ENCODE measurements at regions not wholly inside any gene's neighbourhood (a gene's known extent, or its start where the extent isn't known, plus 50 kb on each side); places are given as distances from the start of the nearest gene placed in this dataset.

- no peak for DNase-seq (ENCODE audit: low read depth, low spot score)
- CTCF ChIA-PET: no interaction called here
Observed at GRCh38 chr3:1002010-1002409, 90.8 kb upstream of the CNTN6 start.

GRCh38 chr3:1007866-1008265 is 85.0 kb upstream of the CNTN6 start:
- ChIA-PET CTCF (no interaction called here), POLR2A (no interaction called here)
- no peak for DNase-seq (ENCODE audit: low read depth, low spot score)
- Histone ChIP-seq H3K27me3 (ENCODE audit: control insufficient read depth, insufficient read depth, low read length) (no peaks in the 10 kb centered on the region), H3K4me3 (ENCODE audit: low read depth, low read length) (no peak overlapping the region), H3K27ac (ENCODE audit: low read depth, low read length) (no peak overlapping the region), H3K9me3 (ENCODE audit: control insufficient read depth, insufficient read depth, low read length) (peaks cover 10% of the 10 kb centered on the region)
- TF ChIP-seq CTCF (IDR thresholded peaks at IDR 0.05; ENCODE audit: low read depth, low read length): no peak

More at GRCh38 chr3:1002010-1002409, 90.8 kb upstream of the CNTN6 start:
- POLR2A ChIA-PET: no interaction called here
- Histone ChIP-seq H3K4me3 (ENCODE audit: low read depth, low read length) (no peak overlapping the region), H3K9me3 (ENCODE audit: control insufficient read depth, insufficient read depth, low read length) (peaks cover 6% of the 10 kb centered on the region; the same call in 1 of the 2 replicates), H3K27ac (ENCODE audit: low read depth, low read length) (no peak overlapping the region), H3K27me3 (ENCODE audit: control insufficient read depth, insufficient read depth, low read length) (no peaks in the 10 kb centered on the region)
- TF ChIP-seq CTCF (IDR thresholded peaks at IDR 0.05; ENCODE audit: low read depth, low read length): no peak

GRCh38 chr3:1010228-1010627 is 82.6 kb upstream of the CNTN6 start:
- POLR2A ChIA-PET: no interaction called here
- no peak for DNase-seq (ENCODE audit: low read depth, low spot score)

GRCh38 chr3:1015826-1016225 is 77.0 kb upstream of the CNTN6 start:
- POLR2A ChIA-PET: no interaction called here
- DNase-seq (ENCODE audit: low read depth, low spot score): no peak
- CTCF ChIA-PET: no interaction called here
- Histone ChIP-seq H3K27me3 (ENCODE audit: control insufficient read depth, insufficient read depth, low read length) (no peaks in the 10 kb centered on the region), H3K27ac (ENCODE audit: low read depth, low read length) (no peak overlapping the region), H3K9me3 (ENCODE audit: control insufficient read depth, insufficient read depth, low read length) (peaks cover 9% of the 10 kb centered on the region), H3K4me3 (ENCODE audit: low read depth, low read length) (no peak overlapping the region)
- TF ChIP-seq CTCF (IDR thresholded peaks at IDR 0.05; ENCODE audit: low read depth, low read length): no peak

More at GRCh38 chr3:1010228-1010627, 82.6 kb upstream of the CNTN6 start:
- Histone ChIP-seq H3K27me3 (ENCODE audit: control insufficient read depth, insufficient read depth, low read length) (no peaks in the 10 kb centered on the region), H3K4me3 (ENCODE audit: low read depth, low read length) (no peak overlapping the region), H3K27ac (ENCODE audit: low read depth, low read length) (no peak overlapping the region), H3K9me3 (ENCODE audit: control insufficient read depth, insufficient read depth, low read length) (peaks cover 6% of the 10 kb centered on the region)
- CTCF ChIA-PET: no interaction called here
- no peak for TF ChIP-seq CTCF (IDR thresholded peaks at IDR 0.05; ENCODE audit: low read depth, low read length)

- DNase-seq (ENCODE audit: low read depth, low spot score): no peak
- POLR2A ChIA-PET: no interaction called here
- no peak for TF ChIP-seq CTCF (IDR thresholded peaks at IDR 0.05; ENCODE audit: low read depth, low read length)
- no peak overlapping the region for H3K4me3 ChIP-seq (ENCODE audit: low read depth, low read length)
- CTCF ChIA-PET: no interaction called here
- no peaks in the 10 kb centered on the region for H3K27me3 ChIP-seq (ENCODE audit: control insufficient read depth, insufficient read depth, low read length)
- no peak overlapping the region for H3K27ac ChIP-seq (ENCODE audit: low read depth, low read length)
- peaks cover 7% of the 10 kb centered on the region for H3K9me3 ChIP-seq (ENCODE audit: control insufficient read depth, insufficient read depth, low read length)
Observed at GRCh38 chr3:1017870-1018269, 75.0 kb upstream of the CNTN6 start.
